NCI-H774 (cell line): ENCODE measurements at regions not wholly inside any gene's neighbourhood (a gene's known extent, or its start where the extent isn't known, plus 50 kb on each side); places are given as distances from the start of the nearest gene placed in this dataset.
"Not testable (repeated sequence)": the region's sequence is repeated elsewhere in the genome, so short reads cannot be mapped to it uniquely, and the experiment has no call there.

ENCODE experiments used
- DNase-seq: peaks from one replicate; lab custom pipeline; 2025; lab: John Stamatoyannopoulos, UW

- no peak for DNase-seq
Observed at GRCh38 chr5:82754759-82755158, 322.4 kb downstream of the TMEM167A start.

GRCh38 chr5:82754036-82754746 lies 323.0 kb downstream of the TMEM167A start:
- DNase-seq, result no peak

GRCh38 chr5:82753374-82753773 lies 323.8 kb downstream of the TMEM167A start:
- no peak for DNase-seq

GRCh38 chr5:82749461-82749820 lies 327.8 kb downstream of the TMEM167A start:
- DNase-seq, result no peak

DNA sequence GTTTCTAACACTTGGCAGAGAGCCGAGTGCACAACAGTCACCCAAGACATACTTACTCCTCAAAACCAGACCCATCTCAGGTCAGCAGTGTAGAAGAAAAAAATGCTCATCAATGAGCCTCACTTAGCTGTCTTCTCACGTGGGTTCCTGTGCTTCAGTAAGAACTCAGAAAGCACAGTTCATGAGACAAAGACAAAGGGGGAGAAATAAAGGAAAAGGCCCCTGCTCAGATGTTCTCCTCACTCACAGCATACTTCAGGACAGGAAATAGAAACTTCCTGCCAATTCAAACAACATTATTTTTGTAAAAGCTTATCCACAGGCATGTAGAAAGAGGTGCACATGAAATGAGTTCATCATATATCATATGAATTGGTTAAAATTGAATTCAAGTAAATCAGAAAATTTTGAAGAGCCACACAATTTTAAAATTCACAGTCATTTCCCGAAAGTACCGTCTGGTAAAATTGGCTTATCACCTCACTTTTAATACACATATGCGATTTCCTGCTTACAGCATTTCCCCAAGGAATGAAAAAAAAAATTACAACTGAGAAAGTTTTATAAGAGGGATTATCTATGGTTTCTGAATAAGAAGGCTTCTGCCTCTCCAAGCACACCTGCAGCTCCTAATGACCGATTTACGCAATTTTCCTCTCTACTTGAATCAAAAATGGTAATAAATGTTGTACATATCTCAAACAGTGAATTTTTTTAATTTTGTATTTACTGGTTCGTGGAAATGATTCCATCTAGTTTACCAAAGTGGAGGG lies 328.3 kb downstream of the TMEM167A start:
- DNase-seq, result no peak

DNA sequence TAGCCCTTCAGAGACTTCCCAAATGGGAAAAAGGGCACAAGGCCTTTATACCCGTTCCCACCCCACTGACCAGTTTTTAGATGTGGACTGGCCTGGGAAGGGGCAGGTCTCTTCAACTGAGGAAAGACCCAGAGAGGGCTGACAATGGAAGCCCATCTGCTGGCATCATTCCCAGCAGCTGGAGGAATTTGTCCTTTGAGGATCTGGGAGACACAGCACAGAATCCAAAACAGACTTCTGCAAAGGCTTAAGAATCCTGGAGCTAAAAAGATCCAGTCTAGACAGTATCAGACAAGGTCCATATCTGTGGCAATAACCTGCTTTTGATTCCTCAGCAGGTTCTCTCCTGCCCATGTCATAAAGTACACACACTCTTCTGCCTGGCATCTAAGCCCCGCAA lies 329.2 kb downstream of the TMEM167A start:
- no peak for DNase-seq

GRCh38 chr5:82745016-82745415 lies 332.2 kb downstream of the TMEM167A start:
- DNase-seq, result no peak

GRCh38 chr5:82738681-82739269 lies 338.4 kb downstream of the TMEM167A start:
- DNase-seq, result no peak

DNA sequence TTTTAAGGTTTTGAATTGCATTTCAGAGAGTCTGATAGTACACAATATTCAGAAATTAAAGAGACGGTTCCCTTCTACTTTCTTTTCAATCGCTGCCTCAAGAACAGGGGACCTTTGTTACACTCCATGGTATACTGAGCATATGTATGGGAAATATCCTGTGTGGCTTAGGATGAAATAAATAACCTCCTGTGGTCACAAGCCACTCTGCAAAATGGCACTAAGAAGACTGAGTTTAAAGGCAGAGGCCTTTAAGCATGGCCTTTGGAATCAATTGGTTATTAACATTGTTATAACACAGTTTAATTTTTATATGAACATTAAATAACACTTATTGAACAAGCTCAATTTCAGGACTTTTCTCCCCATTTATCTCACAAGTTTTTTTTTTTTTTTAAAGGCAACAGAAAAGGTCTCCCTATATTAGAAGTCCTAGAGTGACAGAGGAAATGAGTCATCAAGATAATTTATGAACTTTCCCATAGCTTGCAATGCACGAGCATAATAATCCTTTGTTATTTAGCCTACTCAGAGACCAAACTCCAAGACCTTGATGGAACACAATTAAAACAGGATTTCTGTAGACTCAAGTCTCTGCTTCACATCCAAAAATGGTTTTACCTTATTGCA lies 341.9 kb downstream of the TMEM167A start:
- DNase-seq, result no peak

DNA sequence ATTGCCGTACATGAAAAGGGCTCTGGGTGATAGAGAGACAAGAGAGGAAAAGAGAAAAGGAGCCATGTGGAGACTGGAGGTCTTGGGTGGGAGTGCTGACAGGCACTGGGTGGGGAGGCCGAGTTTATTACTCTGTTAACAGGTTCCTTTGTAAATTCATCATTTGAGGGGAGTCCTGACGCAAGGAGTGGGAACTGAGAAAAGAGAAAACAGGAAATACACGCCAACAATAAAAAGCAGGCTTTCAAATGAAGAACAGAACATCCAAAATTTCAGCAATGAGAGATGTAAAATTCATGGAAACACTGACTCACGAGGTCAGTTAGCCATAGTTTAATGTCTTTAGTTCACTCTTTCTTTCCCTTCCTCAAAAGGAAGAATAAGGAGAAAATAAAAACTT lies 342.8 kb downstream of the TMEM167A start:
- no peak for DNase-seq

- DNase-seq, result no peak
Observed at GRCh38 chr5:82730913-82731312, 346.3 kb downstream of the TMEM167A start.

GRCh38 chr5:82728926-82729702 lies 348.1 kb downstream of the TMEM167A start:
- no peak for DNase-seq

GRCh38 chr5:82723168-82723567 lies 354.0 kb downstream of the TMEM167A start:
- no peak for DNase-seq

- no peak for DNase-seq
Observed at GRCh38 chr5:82721087-82721410, 356.1 kb downstream of the TMEM167A start.

GRCh38 chr5:82720213-82721086 lies 356.7 kb downstream of the TMEM167A start:
- DNase-seq, result no peak

- no peak for DNase-seq
Observed at GRCh38 chr5:82719368-82719767, 357.8 kb downstream of the TMEM167A start.

GRCh38 chr5:82717738-82718137 lies 359.5 kb downstream of the TMEM167A start:
- no peak for DNase-seq

- DNase-seq, result not testable (repeated sequence)
Observed at GRCh38 chr5:82714732-82715131, 362.5 kb downstream of the TMEM167A start.

DNA sequence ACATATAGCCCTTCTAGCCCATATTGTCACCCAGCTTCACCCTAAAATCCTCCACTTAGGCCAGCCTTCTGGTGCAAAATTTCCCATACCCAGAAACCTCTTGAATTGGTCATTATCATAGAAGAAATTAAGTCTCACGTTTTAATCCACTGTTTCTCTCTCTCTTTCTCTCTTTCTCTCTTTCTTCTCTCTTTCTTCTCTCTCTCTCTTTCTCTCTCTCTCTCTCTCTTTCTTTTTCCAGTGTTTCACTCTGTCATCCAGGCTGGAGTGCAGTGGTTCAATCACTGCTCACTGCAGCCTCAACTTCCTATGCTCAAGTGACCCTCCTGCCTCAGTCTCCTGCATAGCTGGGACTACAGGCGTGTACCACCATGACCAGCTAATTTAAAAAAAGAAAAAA lies 363.4 kb downstream of the TMEM167A start:
- DNase-seq, result no peak

GRCh38 chr5:82707741-82708140 lies 369.5 kb downstream of the TMEM167A start:
- no peak for DNase-seq

DNA sequence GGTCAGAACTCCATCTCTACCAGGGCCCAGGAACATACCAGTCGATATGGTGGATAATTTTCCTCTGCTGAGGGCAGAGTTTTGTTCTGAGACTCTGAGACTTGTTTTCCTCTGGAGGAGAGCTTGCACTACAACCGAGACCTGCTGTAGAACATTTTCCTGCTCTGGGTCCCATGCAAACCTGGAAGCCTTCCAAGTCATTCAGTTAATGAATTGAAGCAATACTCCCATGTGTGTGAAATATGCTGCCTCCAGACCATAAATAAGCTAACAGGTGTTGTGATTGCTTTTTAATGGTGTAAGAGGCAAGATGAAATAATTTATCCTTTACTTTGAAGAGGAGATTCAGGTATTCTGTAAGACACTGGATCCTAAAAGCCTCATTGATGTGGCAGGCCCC lies 372.8 kb downstream of the TMEM167A start:
- no peak for DNase-seq
